ENCODE measurements at regions not wholly inside any gene's neighbourhood (a gene's known extent, or its start where the extent isn't known, plus 50 kb on each side); places are given as distances from the start of the nearest gene placed in this dataset.
"Not testable (repeated sequence)": the region's sequence is repeated elsewhere in the genome, so short reads cannot be mapped to it uniquely, and the experiment has no call there.

DNA sequence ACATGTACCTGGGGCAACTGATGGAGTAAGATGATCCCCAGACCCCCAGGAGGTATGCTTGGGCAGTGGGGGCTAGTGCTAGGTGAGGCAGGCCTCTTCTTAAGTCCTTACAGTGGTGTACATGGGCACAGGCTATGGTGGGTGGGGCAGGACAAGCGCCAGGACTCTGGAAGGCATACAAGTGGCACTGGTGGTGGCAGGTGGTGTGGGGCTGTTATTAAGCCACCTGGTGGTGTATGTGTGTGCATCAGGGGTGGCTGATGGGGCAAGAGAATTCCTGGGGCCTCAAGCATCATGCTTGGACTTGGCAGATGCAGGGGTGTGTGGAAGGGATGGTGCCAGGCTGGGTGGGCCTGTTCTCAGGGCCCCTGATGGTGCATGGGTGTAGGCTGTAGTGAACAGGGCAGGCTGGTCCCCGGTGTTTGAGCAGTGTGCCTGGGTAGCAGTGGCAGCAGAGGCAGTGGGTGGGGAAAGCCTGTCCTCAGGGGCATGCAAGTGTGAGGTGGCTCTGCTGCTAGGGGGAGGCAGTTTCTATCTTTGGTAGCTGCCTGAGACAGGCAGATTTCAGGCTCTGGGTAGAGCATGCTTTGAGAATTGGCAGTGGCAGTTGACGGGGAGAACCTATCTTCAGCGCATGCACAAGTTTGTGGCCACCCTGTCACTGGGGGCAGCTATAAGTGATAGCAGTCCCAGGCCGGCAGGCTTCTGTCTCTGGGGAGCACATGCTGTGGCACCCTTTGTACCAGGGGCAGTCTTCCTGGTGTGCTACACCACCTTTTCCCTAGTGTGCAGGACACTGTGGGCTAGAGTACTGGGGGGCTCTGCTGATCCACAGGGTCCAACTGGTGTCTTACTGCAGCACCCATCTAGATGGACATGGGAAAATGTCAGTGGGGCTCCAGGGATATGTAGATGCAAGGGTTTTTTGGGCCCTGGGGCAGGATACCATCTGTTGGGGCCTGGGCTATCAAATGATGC, 52.6 kb upstream of the ABCD2 start:
- no peak overlapping the region for H3K27ac ChIP-seq (ENCODE audit: insufficient read depth, low read depth, low read length)
- H3K9ac ChIP-seq (replicated peaks; ENCODE audit: extremely low read depth, insufficient read depth, low read length), result no peak overlapping the region
- no peak overlapping the region for H2AFZ ChIP-seq (ENCODE audit: low read depth, low read length)
- POLR2A ChIA-PET, result no interaction called here
- no TSS peak for BruUV-seq (replicated peaks)
- no peaks in the 10 kb centered on the region for H3K79me2 ChIP-seq (ENCODE audit: control insufficient read depth, insufficient read depth, low read length)
- no peaks in the 10 kb centered on the region for H3K36me3 ChIP-seq (ENCODE audit: control insufficient read depth in 2 of 2, extremely low read depth in 1 of 2, insufficient read depth in 2 of 2, low read length in 2 of 2)
- TF ChIP-seq, protein P1, sequence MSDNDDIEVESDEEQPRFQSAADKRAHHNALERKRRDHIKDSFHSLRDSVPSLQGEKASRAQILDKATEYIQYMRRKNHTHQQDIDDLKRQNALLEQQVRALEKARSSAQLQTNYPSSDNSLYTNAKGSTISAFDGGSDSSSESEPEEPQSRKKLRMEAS (IDR thresholded peaks at IDR 0.05; ENCODE audit: insufficient read depth, insufficient read length), result no peak
- no peak for TF ChIP-seq FOS (IDR thresholded peaks at IDR 0.05; ENCODE audit: borderline replicate concordance, insufficient read depth, low read length)
- TF ChIP-seq POLR2AphosphoS5 (IDR thresholded peaks at IDR 0.05; ENCODE audit: insufficient read depth, low read depth, low read length), result no peak
- no peak for TF ChIP-seq JUN (IDR thresholded peaks at IDR 0.05; ENCODE audit: borderline replicate concordance, insufficient read depth, insufficient read length, low read depth)
- no peak for TF ChIP-seq POLR2A (IDR thresholded peaks at IDR 0.05; ENCODE audit: low read depth, low read length)
- no peak for TF ChIP-seq MYC (IDR thresholded peaks at IDR 0.05; ENCODE audit: low read depth, low read length)
- TF ChIP-seq GATA2 (IDR thresholded peaks at IDR 0.05; ENCODE audit: insufficient read depth, insufficient read length, low read depth, low read length), result no peak
- TF ChIP-seq, protein P2, sequence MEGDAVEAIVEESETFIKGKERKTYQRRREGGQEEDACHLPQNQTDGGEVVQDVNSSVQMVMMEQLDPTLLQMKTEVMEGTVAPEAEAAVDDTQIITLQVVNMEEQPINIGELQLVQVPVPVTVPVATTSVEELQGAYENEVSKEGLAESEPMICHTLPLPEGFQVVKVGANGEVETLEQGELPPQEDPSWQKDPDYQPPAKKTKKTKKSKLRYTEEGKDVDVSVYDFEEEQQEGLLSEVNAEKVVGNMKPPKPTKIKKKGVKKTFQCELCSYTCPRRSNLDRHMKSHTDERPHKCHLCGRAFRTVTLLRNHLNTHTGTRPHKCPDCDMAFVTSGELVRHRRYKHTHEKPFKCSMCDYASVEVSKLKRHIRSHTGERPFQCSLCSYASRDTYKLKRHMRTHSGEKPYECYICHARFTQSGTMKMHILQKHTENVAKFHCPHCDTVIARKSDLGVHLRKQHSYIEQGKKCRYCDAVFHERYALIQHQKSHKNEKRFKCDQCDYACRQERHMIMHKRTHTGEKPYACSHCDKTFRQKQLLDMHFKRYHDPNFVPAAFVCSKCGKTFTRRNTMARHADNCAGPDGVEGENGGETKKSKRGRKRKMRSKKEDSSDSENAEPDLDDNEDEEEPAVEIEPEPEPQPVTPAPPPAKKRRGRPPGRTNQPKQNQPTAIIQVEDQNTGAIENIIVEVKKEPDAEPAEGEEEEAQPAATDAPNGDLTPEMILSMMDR (IDR thresholded peaks at IDR 0.05; ENCODE audit: extremely low read depth in 1 of 2, insufficient read depth in 1 of 2, low read depth in 1 of 2, low read length in 2 of 2), result no peak
- TF ChIP-seq EZH2 (IDR thresholded peaks at IDR 0.05; ENCODE audit: borderline replicate concordance, low read depth, low read length, severe bottlenecking), result no peak
- no peaks in the 10 kb centered on the region for H3K27me3 ChIP-seq (ENCODE audit: control insufficient read depth in 2 of 2, insufficient read depth in 2 of 2, low read length in 2 of 2)
- CTCF ChIA-PET, result no interaction called here
- H3K4me1 ChIP-seq (ENCODE audit: control insufficient read depth, extremely low read depth, insufficient read depth, low read length), result no peaks in the 10 kb centered on the region
- H3K4me2 ChIP-seq (ENCODE audit: insufficient read depth, low read length), result no peak overlapping the region
- FAIRE-seq (no peak), DNase-seq (ENCODE audit: low read depth, low spot score) (no peak)
- no peaks in the 10 kb centered on the region for H3K9me1 ChIP-seq (replicated peaks; ENCODE audit: control insufficient read depth, extremely low read depth, insufficient read depth, low read length)
- no peaks in the 10 kb centered on the region for H3K9me3 ChIP-seq (replicated peaks; ENCODE audit: control insufficient read depth, insufficient read depth, low read length)
- intact Hi-C loops (cut with micrococcal nuclease), result no loop called here
- H4K20me1 ChIP-seq (replicated peaks; ENCODE audit: control insufficient read depth, extremely low read depth, insufficient read depth, low read length), result no peaks in the 10 kb centered on the region
- dilution Hi-C loops (cut with MboI; ENCODE audit: extremely low pct_ligation_motif_present, low sequenced_read_pairs), result no loop called here
- H3K4me3 ChIP-seq (replicated peaks in 1 of 3; ENCODE audit: insufficient read depth in 1 of 3, low read depth in 1 of 3, low read length in 3 of 3), result no peak overlapping the region

DNA sequence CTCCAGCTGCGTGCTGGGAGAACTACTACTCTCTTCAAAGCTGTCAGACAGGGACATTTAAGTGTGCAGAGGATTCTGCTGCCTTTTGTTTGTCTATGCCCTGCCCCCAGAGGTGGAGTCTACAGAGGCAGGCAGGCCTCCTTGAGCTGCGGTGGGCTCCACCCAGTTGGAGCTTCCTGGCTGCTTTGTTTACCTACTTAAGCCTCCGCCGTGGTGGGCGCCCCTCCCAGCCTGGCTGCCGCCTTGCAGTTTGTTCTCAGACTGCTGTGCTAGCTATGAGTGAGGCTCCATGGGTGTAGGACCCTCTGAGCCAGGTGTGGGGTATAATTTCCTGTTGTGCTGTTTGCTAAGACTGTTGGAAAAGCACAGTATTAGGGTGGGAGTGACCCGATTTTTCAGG, 49.9 kb upstream of the ABCD2 start:
- POLR2A ChIA-PET; DNase-seq (ENCODE audit: low read depth, low spot score): not testable (repeated sequence)

More for the DNA sequence above, 49.9 kb upstream of the ABCD2 start:
- H3K9me1 ChIP-seq (replicated peaks; ENCODE audit: control insufficient read depth, extremely low read depth, insufficient read depth, low read length); H3K79me2 ChIP-seq (ENCODE audit: control insufficient read depth, insufficient read depth, low read length); H4K20me1 ChIP-seq (replicated peaks; ENCODE audit: control insufficient read depth, extremely low read depth, insufficient read depth, low read length); H2AFZ ChIP-seq (ENCODE audit: low read depth, low read length); BruUV-seq (replicated peaks); H3K9ac ChIP-seq (replicated peaks; ENCODE audit: extremely low read depth, insufficient read depth, low read length); H3K4me3 ChIP-seq (replicated peaks in 1 of 3; ENCODE audit: insufficient read depth in 1 of 3, low read depth in 1 of 3, low read length in 3 of 3); H3K4me2 ChIP-seq (ENCODE audit: insufficient read depth, low read length); dilution Hi-C loops (cut with MboI; ENCODE audit: extremely low pct_ligation_motif_present, low sequenced_read_pairs); CTCF ChIA-PET; H3K27ac ChIP-seq (ENCODE audit: insufficient read depth, low read depth, low read length); FAIRE-seq; H3K9me3 ChIP-seq (replicated peaks; ENCODE audit: control insufficient read depth, insufficient read depth, low read length); H3K27me3 ChIP-seq (ENCODE audit: control insufficient read depth in 2 of 2, insufficient read depth in 2 of 2, low read length in 2 of 2); H3K36me3 ChIP-seq (ENCODE audit: control insufficient read depth in 2 of 2, extremely low read depth in 1 of 2, insufficient read depth in 2 of 2, low read length in 2 of 2); H3K4me1 ChIP-seq (ENCODE audit: control insufficient read depth, extremely low read depth, insufficient read depth, low read length); intact Hi-C loops (cut with micrococcal nuclease): not testable (repeated sequence)

Data from endothelial cell of umbilical vein (primary cell).